ENCODE measurements at regions not wholly inside any gene's neighbourhood (a gene's known extent, or its start where the extent isn't known, plus 50 kb on each side); places are given as distances from the start of the nearest gene placed in this dataset.

- TF ChIP-seq POLR2A (IDR thresholded peaks at IDR 0.05) (no peak), CTCF (IDR thresholded peaks at IDR 0.05) (no peak)
These were observed 172.9 kb upstream of the NAMPT start for GRCh38 chr7:106457678-106458077.
